ENCODE measurements at regions not wholly inside any gene's neighbourhood (a gene's known extent, or its start where the extent isn't known, plus 50 kb on each side); places are given as distances from the start of the nearest gene placed in this dataset.

- intact Hi-C loops (cut with DNase I; ENCODE audit: low total_unique reads): no loop called here
- no peak for DNase-seq
- no peak for TF ChIP-seq CTCF (IDR thresholded peaks at IDR 0.05)
These were observed 1899.9 kb downstream of the NCAM2 start for GRCh38 chr21:22898051-22898665.

DNA sequence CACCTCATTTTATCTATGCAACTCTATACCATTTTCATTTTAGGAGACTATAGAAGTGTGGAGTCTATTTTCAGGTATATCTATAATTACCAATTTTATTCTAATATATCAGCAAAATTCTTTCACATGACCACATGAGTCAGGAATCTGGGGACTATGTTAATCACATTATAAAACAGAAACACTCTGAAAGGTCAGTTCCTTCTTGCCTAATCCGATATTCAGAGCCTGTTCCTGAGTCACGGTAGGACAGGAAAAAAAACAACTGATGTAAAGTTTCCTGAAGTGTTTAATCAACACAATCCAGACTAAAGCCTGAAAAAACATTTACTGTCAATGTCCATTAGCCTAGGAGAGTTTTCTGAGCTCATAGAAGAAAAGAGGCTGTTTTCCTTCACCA lies 1902.3 kb downstream of the NCAM2 start:
- Histone ChIP-seq H3K36me3 (no peaks in the 10 kb centered on the region), H3K4me1 (no peaks in the 10 kb centered on the region), H3K27me3 (no peaks in the 10 kb centered on the region), H3K9me3 (no peaks in the 10 kb centered on the region), H3K4me3 (no peak overlapping the region), H3K27ac (no peak overlapping the region)
- intact Hi-C loops (cut with DNase I; ENCODE audit: low total_unique reads): no loop called here
- no peak for DNase-seq
- no peak for TF ChIP-seq CTCF (IDR thresholded peaks at IDR 0.05)

More at GRCh38 chr21:22898051-22898665, 1899.9 kb downstream of the NCAM2 start:
- no peaks in the 10 kb centered on the region for H3K36me3 ChIP-seq
- H3K4me3 ChIP-seq: no peak overlapping the region
- no peaks in the 10 kb centered on the region for H3K9me3 ChIP-seq
- H3K4me1 ChIP-seq: no peaks in the 10 kb centered on the region
- H3K27me3 ChIP-seq: no peaks in the 10 kb centered on the region
- H3K27ac ChIP-seq: no peak overlapping the region

GRCh38 chr21:22903851-22904250 lies 1905.6 kb downstream of the NCAM2 start:
- Histone ChIP-seq H3K27me3 (no peaks in the 10 kb centered on the region), H3K4me1 (no peaks in the 10 kb centered on the region), H3K9me3 (no peaks in the 10 kb centered on the region), H3K4me3 (no peak overlapping the region), H3K27ac (no peak overlapping the region), H3K36me3 (no peaks in the 10 kb centered on the region)
- TF ChIP-seq CTCF (IDR thresholded peaks at IDR 0.05): no peak
- intact Hi-C loops (cut with DNase I; ENCODE audit: low total_unique reads): no loop called here
- no peak for DNase-seq

GRCh38 chr21:22904385-22904784 lies 1906.2 kb downstream of the NCAM2 start:
- no peak overlapping the region for H3K27ac ChIP-seq

GRCh38 chr21:22925032-22925431 lies 1926.8 kb downstream of the NCAM2 start:
- Histone ChIP-seq H3K27ac (no peak overlapping the region), H3K4me3 (no peak overlapping the region), H3K27me3 (no peaks in the 10 kb centered on the region), H3K4me1 (no peaks in the 10 kb centered on the region), H3K9me3 (no peaks in the 10 kb centered on the region), H3K36me3 (no peaks in the 10 kb centered on the region)
- DNase-seq: no peak
- intact Hi-C loops (cut with DNase I; ENCODE audit: low total_unique reads): no loop called here
- TF ChIP-seq CTCF (IDR thresholded peaks at IDR 0.05): no peak

More at GRCh38 chr21:22904385-22904784, 1906.2 kb downstream of the NCAM2 start:
- no peak for DNase-seq
- TF ChIP-seq CTCF (IDR thresholded peaks at IDR 0.05): no peak
- Histone ChIP-seq H3K27me3 (no peaks in the 10 kb centered on the region), H3K4me3 (no peak overlapping the region), H3K9me3 (no peaks in the 10 kb centered on the region), H3K36me3 (no peaks in the 10 kb centered on the region), H3K4me1 (no peaks in the 10 kb centered on the region)
- intact Hi-C loops (cut with DNase I; ENCODE audit: low total_unique reads): no loop called here

GRCh38 chr21:22927469-22927868 lies 1929.3 kb downstream of the NCAM2 start:
- intact Hi-C loops (cut with DNase I; ENCODE audit: low total_unique reads): no loop called here
- Histone ChIP-seq H3K27ac (no peak overlapping the region), H3K9me3 (no peaks in the 10 kb centered on the region), H3K4me3 (no peak overlapping the region), H3K4me1 (no peaks in the 10 kb centered on the region), H3K36me3 (no peaks in the 10 kb centered on the region), H3K27me3 (no peaks in the 10 kb centered on the region)
- DNase-seq: no peak
- TF ChIP-seq CTCF (IDR thresholded peaks at IDR 0.05): no peak

All from tibial artery (tissue), 4 donors.